ENCODE measurements at regions not wholly inside any gene's neighbourhood (a gene's known extent, or its start where the extent isn't known, plus 50 kb on each side); places are given as distances from the start of the nearest gene placed in this dataset.
A peak's percentile ranks its signal among the peaks of the same experiment; 100 is the strongest.
"Not testable (repeated sequence)": the region's sequence is repeated elsewhere in the genome, so short reads cannot be mapped to it uniquely, and the experiment has no call there.

- no peak for DNase-seq (ENCODE audit: low read depth, low spot score)
These were observed 226.0 kb upstream of the SLC35G4 start for GRCh38 chr18:11383381-11383780.

DNA sequence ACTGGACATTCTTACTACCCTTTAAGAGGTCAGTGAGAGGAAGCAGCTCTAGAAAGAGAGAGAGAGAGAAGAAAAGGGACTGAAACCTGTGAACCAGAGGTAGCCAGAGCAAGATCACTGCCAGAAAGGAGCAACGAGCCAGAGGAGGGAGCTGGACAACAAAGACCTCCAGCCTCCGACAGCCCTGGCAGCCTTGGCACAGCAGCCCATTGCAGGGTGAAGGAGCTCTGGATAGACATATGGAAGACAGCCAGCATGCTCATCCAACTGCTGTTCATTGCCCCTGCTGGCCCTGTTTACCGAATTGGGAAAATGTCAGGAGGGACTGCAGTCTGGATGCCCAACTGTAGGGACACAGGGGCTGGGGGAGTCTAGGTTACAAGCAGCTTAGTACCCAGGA is 228.4 kb upstream of the SLC35G4 start:
- DNase-seq (ENCODE audit: low read depth, low spot score), result no peak

GRCh38 chr18:11379660-11380059 is 229.7 kb upstream of the SLC35G4 start:
- DNase-seq (ENCODE audit: low read depth, low spot score), result no peak

DNA sequence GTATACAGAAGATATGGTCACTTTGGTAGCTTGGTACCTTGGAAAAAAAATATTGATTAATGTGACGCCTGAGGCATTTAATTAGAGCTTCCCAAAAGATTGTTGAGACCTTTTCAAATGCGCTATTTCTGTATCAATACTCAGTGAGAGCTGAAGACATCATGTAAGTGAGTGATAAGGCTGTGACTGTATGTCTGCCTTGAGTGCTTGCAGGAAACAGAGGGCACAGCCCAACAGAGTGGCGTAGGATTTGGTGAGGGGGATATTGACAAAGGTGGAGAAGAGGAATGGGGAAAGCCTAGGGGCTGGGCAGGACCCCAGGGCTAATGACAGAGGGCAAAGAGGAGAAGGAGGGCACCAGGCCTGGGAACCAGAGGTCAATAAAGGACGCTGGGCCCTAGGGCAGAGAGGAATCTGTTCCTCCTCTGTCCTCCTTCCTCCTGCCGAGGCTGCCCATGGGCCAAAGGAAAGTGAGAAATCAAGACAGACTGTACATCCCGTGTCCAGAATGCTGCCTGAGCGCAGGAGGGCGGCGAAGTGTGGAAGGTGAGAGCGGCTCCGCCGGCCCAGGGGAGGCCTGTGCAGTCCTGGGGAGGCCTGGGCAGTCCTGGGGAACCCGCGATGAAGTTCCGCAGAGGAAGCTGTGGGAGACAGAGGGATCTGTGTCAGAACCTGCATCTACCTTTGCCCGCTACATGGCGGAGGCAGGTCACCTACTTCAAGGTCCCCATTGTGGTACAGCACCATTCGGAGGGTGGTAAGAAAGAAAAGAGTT is 228.6 kb upstream of the PIEZO2 start:
- DNase-seq (ENCODE audit: low read depth, low spot score), result no peak

DNA sequence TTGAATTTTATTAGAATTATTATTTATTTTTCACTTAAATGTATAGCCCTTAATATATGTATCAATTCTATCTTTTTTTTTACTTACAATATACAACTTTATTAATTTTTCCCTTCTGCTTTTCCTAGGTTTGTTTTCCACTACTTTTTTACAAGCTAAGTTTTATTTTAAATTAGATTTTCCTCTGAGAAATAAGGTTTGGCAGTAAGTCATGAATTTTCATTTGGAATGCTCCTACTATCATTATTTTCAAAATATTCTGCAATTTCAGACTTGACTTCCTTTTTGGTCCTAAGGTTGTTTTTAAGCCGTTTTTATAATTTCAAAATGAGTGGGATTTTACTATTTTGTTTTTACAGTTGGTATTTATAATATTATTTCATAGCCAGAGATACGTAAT is 222.8 kb upstream of the PIEZO2 start:
- no peak for DNase-seq (ENCODE audit: low read depth, low spot score)

DNA sequence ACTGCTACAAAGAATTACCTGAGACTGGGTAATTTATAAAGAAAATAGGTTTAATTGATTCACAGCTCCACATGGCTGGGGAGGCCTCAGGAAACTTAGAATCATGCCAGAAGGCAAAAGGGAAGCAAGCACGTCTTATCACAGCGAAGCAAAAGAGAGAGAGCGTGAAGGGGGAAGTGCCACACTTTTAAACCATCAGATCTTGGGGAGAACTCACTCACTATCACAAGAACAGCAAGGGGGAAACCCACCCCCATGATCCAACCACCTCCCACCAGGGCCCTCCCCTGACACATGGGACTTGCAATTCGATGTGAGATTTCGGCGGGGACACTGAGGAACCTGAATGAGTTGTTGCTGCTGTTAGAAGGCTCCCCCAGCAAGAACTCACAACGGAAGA is 220.2 kb upstream of the PIEZO2 start:
- DNase-seq (ENCODE audit: low read depth, low spot score), result no peak

- no peak for DNase-seq (ENCODE audit: low read depth, low spot score)
These were observed 218.7 kb upstream of the PIEZO2 start for GRCh38 chr18:11368020-11368419.

GRCh38 chr18:11367351-11367750 is 218.0 kb upstream of the PIEZO2 start:
- no peak for DNase-seq (ENCODE audit: low read depth, low spot score)

- DNase-seq (ENCODE audit: low read depth, low spot score), result peak; percentile 91
These were observed 217.0 kb upstream of the PIEZO2 start for GRCh38 chr18:11366410-11366809.

GRCh38 chr18:11362856-11363255 is 213.5 kb upstream of the PIEZO2 start:
- no peak for DNase-seq (ENCODE audit: low read depth, low spot score)

DNA sequence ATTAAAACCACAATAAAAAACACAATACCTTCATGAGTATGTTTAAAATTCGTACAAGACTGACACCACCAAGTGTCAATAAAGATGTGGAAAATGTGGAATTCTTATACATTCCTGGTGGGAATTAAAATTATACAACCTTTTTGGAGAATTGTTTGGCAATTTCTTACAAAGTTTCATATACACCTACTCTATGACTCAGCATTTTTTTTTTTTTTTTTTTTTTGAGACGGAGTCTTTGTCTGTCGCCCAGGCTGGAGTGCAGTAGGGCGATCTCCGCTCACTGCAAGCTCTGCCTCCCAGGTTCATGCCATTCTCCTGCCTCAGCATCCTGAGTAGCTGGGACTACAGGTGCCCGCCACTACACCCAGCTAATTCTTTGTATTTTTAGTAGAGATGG is 212.5 kb upstream of the PIEZO2 start:
- DNase-seq (ENCODE audit: low read depth, low spot score), result not testable (repeated sequence)

GRCh38 chr18:11357678-11358077 is 208.3 kb upstream of the PIEZO2 start:
- no peak for DNase-seq (ENCODE audit: low read depth, low spot score)

DNA sequence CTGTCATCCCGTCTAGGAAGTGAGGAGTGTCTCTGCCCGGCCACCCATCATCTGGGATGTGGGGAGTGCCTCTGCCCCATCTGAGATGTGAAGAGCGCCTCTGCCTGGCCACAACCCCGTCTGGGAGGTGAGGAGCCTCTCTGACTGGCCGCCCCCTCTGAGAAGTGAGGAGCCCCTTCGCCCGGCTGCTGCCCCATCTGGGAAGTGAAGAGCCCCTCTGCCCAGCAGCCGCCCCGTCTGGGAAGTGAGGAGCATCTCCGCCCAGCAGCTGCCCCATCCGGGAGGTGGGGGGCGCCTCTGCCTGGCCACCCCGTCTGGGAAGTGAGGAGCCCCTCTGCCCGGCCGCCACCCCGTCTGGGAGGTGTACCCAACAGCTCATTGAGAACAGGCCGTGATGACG is 195.2 kb upstream of the PIEZO2 start:
- not testable (repeated sequence) for DNase-seq (ENCODE audit: low read depth, low spot score)

DNA sequence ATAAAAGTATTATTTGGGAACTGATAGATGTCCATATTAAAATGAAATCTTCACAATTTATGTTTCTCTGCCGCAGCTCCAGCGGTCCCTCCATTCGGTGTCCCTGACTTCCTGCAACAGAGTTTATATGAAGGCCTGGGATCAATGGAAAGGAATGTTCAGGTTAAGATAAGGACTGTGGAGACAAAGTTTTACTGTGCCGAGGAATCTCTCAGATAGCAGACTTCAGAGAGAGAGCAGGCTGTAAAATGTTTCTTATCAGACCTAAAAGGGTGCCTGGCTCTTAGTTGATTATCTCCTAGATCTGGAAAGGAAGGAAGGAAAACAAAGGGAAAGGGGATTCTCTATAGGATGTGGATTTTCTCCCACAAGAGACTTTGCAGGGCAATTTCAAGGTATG is 193.7 kb upstream of the PIEZO2 start:
- no peak for DNase-seq (ENCODE audit: low read depth, low spot score)

DNA sequence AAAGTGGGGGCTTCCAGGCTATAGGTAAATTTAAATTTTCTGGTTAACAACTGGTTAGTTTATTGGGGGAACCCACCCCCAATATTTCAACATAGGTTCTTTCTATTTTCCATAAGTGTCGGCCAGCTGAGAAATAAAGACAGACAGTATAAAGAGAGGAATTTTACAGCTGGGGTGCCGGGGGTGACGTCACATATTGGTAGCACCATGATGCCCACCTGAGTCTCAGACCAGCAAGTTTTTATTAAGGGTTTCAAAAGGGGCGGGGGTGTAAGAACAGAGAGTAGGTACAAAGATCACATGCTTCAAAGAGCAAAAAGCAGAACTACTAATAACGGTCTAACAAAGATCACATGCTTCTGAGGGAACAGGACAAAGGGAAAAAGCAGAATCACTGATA is 192.7 kb upstream of the PIEZO2 start:
- DNase-seq (ENCODE audit: low read depth, low spot score), result not testable (repeated sequence)

- no peak for DNase-seq (ENCODE audit: low read depth, low spot score)
These were observed 189.9 kb upstream of the PIEZO2 start for GRCh38 chr18:11339188-11339775.

GRCh38 chr18:11336241-11336640 is 186.9 kb upstream of the PIEZO2 start:
- DNase-seq (ENCODE audit: low read depth, low spot score), result no peak

GRCh38 chr18:11327391-11328009 is 178.1 kb upstream of the PIEZO2 start:
- DNase-seq (ENCODE audit: low read depth, low spot score), result no peak

GRCh38 chr18:11324956-11325882 is 175.8 kb upstream of the PIEZO2 start:
- no peak for DNase-seq (ENCODE audit: low read depth, low spot score)

DNA sequence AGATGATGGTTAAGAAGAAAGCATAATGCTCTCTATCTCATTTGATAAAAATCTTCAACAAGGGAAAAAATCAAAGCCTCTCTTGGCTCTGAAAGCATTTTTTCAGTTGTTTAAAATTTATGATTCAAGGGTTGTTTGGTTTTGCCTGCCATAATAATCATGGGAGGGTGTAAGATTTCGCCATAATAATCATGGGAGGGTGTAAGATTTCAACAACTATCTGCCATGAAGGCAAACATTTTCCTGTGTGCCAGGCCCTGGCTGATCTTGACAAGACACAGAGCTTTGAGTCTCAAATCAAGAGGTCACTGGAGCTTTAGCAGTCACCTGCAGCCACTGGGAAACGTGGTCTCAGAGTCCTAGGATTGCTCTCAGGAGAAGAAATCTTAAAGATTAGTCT is 175.1 kb upstream of the PIEZO2 start:
- no peak for DNase-seq (ENCODE audit: low read depth, low spot score)

DNA sequence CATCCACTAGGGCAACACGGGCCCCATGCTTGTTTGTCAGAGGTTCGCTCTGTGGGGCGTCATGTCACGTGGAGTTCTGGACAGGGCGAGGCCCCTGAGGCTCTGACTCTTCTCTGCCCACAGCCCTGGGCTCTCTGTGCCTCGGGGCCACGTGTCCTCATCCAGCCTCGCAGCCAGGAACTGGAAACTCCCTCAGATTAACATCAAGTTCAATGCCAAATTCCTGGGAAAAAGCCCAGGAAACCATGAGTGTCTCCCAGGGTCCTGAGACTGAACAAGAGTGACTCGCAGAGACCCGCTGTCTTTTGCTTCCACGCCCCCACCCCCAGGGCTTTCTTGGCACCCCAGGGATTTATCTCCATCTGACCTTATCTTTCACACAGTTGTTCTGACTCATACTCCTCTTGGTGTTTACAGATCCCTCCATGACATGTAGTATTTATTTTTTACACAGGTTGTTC is 174.0 kb upstream of the PIEZO2 start:
- peak; percentile 92 for DNase-seq (ENCODE audit: low read depth, low spot score)

GRCh38 chr18:11322716-11323115 is 173.3 kb upstream of the PIEZO2 start:
- DNase-seq (ENCODE audit: low read depth, low spot score), result no peak
